IMR-90 (cell line): ENCODE measurements at regions not wholly inside any gene's neighbourhood (a gene's known extent, or its start where the extent isn't known, plus 50 kb on each side); places are given as distances from the start of the nearest gene placed in this dataset.
A peak's percentile ranks its signal among the peaks of the same experiment; 100 is the strongest.

Experiments used
- ATAC-seq: fragments of 200-7000 bp; cut with Tn5 transposase; 2 replicates; pipeline ENCODE4 v1.9.1; 2020; ENCODE audit warnings: low read depth, mild to moderate bottlenecking, moderate library complexity
- BruUV-seq: library from RNA; stranded (reverse); fragments of 400-500 nt; replicated peaks from 2 replicates; lab custom pipeline; 2021; lab: Mats Ljungman, UMichigan
- CTCF ChIA-PET: fragments of 300-600 bp; formaldehyde crosslinking; extraction: SDS; loops from one replicate; lab custom pipeline; 2021; ENCODE audit warnings: antibody characterized with exemption; lab: Yijun Ruan, JAX
- POLR2A ChIA-PET: fragments of 300-600 bp; sonication (Branson Sonifier 250); formaldehyde crosslinking; loops from one replicate; lab custom pipeline; 2022; ENCODE audit warnings: antibody characterized with exemption; ENCODE audit not compliant: unreplicated experiment; lab: Charles Lee
- DNase-seq: peaks from one replicate; pipeline ENCODE4 v3.0.0; 2013
- H2AFZ ChIP-seq: replicated peaks from 2 replicates; pipeline ENCODE3; 2013; ENCODE audit warnings: low read length, mild to moderate bottlenecking; ENCODE audit not compliant: poor library complexity
- H2AK5ac ChIP-seq: 2 replicates; pipeline ENCODE4 v1.6.1; 2013; ENCODE audit warnings: low read depth, low read length, inconsistent platforms
- H2AK9ac ChIP-seq: replicated peaks from 2 replicates; pipeline ENCODE3; 2013; ENCODE audit warnings: mild to moderate bottlenecking, low read depth, low read length, moderate library complexity; ENCODE audit not compliant: poor library complexity
- H2BK120ac ChIP-seq: 2 replicates; pipeline ENCODE4 v1.6.1; 2013; ENCODE audit warnings: low read depth, low read length, inconsistent platforms
- H2BK15ac ChIP-seq: 3 replicates; pipeline ENCODE4 v1.6.1; 2013; ENCODE audit warnings: low read depth, low read length, inconsistent platforms
- H2BK20ac ChIP-seq: 2 replicates; pipeline ENCODE4 v1.6.1; 2013; ENCODE audit warnings: low read depth, mild to moderate bottlenecking, inconsistent platforms, low read length, moderate library complexity
- H2BK5ac ChIP-seq: 2 replicates; pipeline ENCODE4 v1.6.1; 2013; ENCODE audit warnings: mild to moderate bottlenecking, low read depth, low read length, inconsistent platforms; ENCODE audit not compliant: poor library complexity, severe bottlenecking
- H3K14ac ChIP-seq: replicated peaks from 2 replicates; pipeline ENCODE4 v1.6.1; 2013; ENCODE audit warnings: low read depth, low read length, inconsistent platforms
- H3K18ac ChIP-seq: 2 replicates; pipeline ENCODE4 v1.6.1; 2013; ENCODE audit warnings: low read depth, low read length, control low read depth
- H3K23ac ChIP-seq: 2 replicates; pipeline ENCODE4 v1.6.1; 2013; ENCODE audit warnings: low read depth, low read length, inconsistent platforms
- H3K27ac ChIP-seq: 2 replicates; pipeline ENCODE4 v1.5.1; 2013; ENCODE audit warnings: mild to moderate bottlenecking, control low read depth, low read length; ENCODE audit not compliant: insufficient read depth
- H3K27me3 ChIP-seq: 2 replicates; pipeline ENCODE4 v1.6.1; 2013; ENCODE audit warnings: low read length; ENCODE audit not compliant: control insufficient read depth, insufficient read depth
- H3K36me3 ChIP-seq: 2 replicates; pipeline ENCODE4 v1.6.1; 2013; ENCODE audit warnings: low read length, mixed read lengths; ENCODE audit not compliant: control insufficient read depth, insufficient read depth
- H3K4ac ChIP-seq: 2 replicates; pipeline ENCODE4 v1.6.1; 2013; ENCODE audit warnings: low read depth, low read length, inconsistent platforms
- H3K4me1 ChIP-seq: 2 replicates; pipeline ENCODE4 v1.6.1; 2013; ENCODE audit warnings: low read length, mixed read lengths; ENCODE audit not compliant: control insufficient read depth, insufficient read depth
- H3K4me2 ChIP-seq: 2 replicates; pipeline ENCODE4 v1.6.1; 2013; ENCODE audit warnings: low read depth, mild to moderate bottlenecking, control low read depth, low read length, moderate library complexity
- H3K4me3 ChIP-seq: 2 replicates; pipeline ENCODE4 v1.5.1; 2013; ENCODE audit warnings: low read depth, mild to moderate bottlenecking, control low read depth, low read length, moderate library complexity; ENCODE audit not compliant: insufficient read depth
- H3K56ac ChIP-seq: 2 replicates; pipeline ENCODE4 v1.6.1; 2013; ENCODE audit warnings: low read length, inconsistent platforms; ENCODE audit not compliant: insufficient read depth; ENCODE audit errors: extremely low read depth
- H3K79me1 ChIP-seq, 2 experiments: 2 replicates each; pipeline ENCODE4 v1.6.1; 2013; ENCODE audit warnings: low read length in 2 of 2, inconsistent platforms in 1 of 2, low read depth in 1 of 2
- H3K9ac ChIP-seq: 2 replicates; pipeline ENCODE4 v1.6.1; 2013; ENCODE audit warnings: low read depth, low read length, control low read depth
- H3K9me1 ChIP-seq: 2 replicates; pipeline ENCODE4 v1.6.1; 2013; ENCODE audit warnings: low read length, inconsistent platforms; ENCODE audit not compliant: insufficient read depth
- H3K9me3 ChIP-seq: 2 replicates; pipeline ENCODE4 v1.6.1; 2013; ENCODE audit warnings: low read length; ENCODE audit not compliant: control insufficient read depth, insufficient read depth
- H4K20me1 ChIP-seq: 2 replicates; pipeline ENCODE4 v1.6.1; 2013; ENCODE audit warnings: low read length, inconsistent platforms; ENCODE audit not compliant: insufficient read depth
- H4K5ac ChIP-seq: 2 replicates; pipeline ENCODE4 v1.6.1; 2013; ENCODE audit warnings: mild to moderate bottlenecking, low read depth, low read length, control low read depth
- H4K8ac ChIP-seq, 2 experiments: 2 replicates each; pipeline ENCODE4 v1.6.1; 2013; ENCODE audit warnings: low read depth in 2 of 2, low read length in 2 of 2, control low read depth in 1 of 2, inconsistent platforms in 1 of 2
- H4K91ac ChIP-seq: 2 replicates; pipeline ENCODE4 v1.6.1; 2013; ENCODE audit warnings: low read depth, low read length, inconsistent platforms; ENCODE audit not compliant: insufficient read depth
- CEBPB ChIP-seq: IDR thresholded peaks from 2 replicates; pipeline ENCODE4 v1.6.1; 2012; ENCODE audit warnings: low read depth, low read length, improper control_type of control experiment
- MAFK ChIP-seq: IDR thresholded peaks from 2 replicates; pipeline ENCODE4 v1.6.1; 2012; ENCODE audit warnings: low read depth, low read length, improper control_type of control experiment
- MXI1 ChIP-seq: IDR thresholded peaks from 2 replicates; pipeline ENCODE4 v1.6.1; 2012; ENCODE audit warnings: low read depth, mild to moderate bottlenecking, low read length, moderate library complexity, borderline replicate concordance
- WGBS, 2 experiments: methylation state at CpG; one replicate each; pipeline versions ENCODE4 v1.1.5 to v1.1.7; 2013; ENCODE audit warnings: missing lambda C conversion rate in 2 of 2; ENCODE audit not compliant: insufficient read length in 1 of 2; ENCODE audit errors: extremely low coverage in 2 of 2; 5-methylcytosine and 5-hydroxymethylcytosine counted together
- dilution Hi-C: fragments of 300-500 bp; cut with HindIII; formaldehyde crosslinking; loops from one replicate; pipeline ENCODE4 v1.14.3; 2018; ENCODE audit warnings: low sequenced_read_pairs; ENCODE audit not compliant: unreplicated experiment
- in situ Hi-C: fragments of 300-500 bp; cut with MboI; formaldehyde crosslinking; loops from 3 replicates; pipeline ENCODE4 v1.14.3; 2019; ENCODE audit warnings: low sequenced_read_pairs, inconsistent platforms, mixed read lengths
- intact Hi-C: fragments of 100-400 bp; cut with micrococcal nuclease; formaldehyde crosslinking; loops from 2 replicates; pipeline ENCODE4 v1.10.0; 2022

- H3K4ac ChIP-seq = no peak overlapping the region
- H2BK5ac ChIP-seq = peak overlapping the region; percentile 79
- no peak overlapping the region for H4K5ac ChIP-seq
- no TSS peak for BruUV-seq
- H3K79me1 ChIP-seq = no peaks in the 10 kb centered on the region
- H3K4me2 ChIP-seq = peak overlapping the region; percentile 50
- TF ChIP-seq CEBPB (peak; percentile 95), MXI1 (no peak), MAFK (no peak)
- H2BK120ac ChIP-seq = no peak overlapping the region
- H3K36me3 ChIP-seq = no peaks in the 10 kb centered on the region
- no CpG with 5 or more reads among the region's 3 CpGs for WGBS, 2 experiments
- no peaks in the 10 kb centered on the region for H3K27me3 ChIP-seq
- no peak overlapping the region for H2AK5ac ChIP-seq
- H3K27ac ChIP-seq = peak overlapping the region; percentile 52; the same call in 1 of the 2 replicates
- H2BK15ac ChIP-seq = no peak overlapping the region
- in situ Hi-C loops = no loop called here
- H3K9ac ChIP-seq = no peak overlapping the region
- POLR2A ChIA-PET = no interaction called here
- H4K91ac ChIP-seq = no peak overlapping the region
- dilution Hi-C loops = no loop called here
- peak overlapping the region in 1 of 2 experiments; percentile 12; a peak in 1 of 4 replicates for H4K8ac ChIP-seq
- CTCF ChIA-PET = no interaction called here
- 0 out of 2 replicates have a peak, but pooled peaks cover 1% of the 10 kb centered on the region for H3K4me1 ChIP-seq
- intact Hi-C loops = loop anchor here (10.0 kb wide), 1 partner anchor 105 kb away; no protein-coding TSS in a partner anchor
- no peaks in the 10 kb centered on the region for H4K20me1 ChIP-seq
- H2AK9ac ChIP-seq = no peak overlapping the region
- no peak overlapping the region for H2BK20ac ChIP-seq
- peak overlapping the region; percentile 70 for H3K18ac ChIP-seq
- H3K4me3 ChIP-seq = no peak overlapping the region
- no peak overlapping the region for H3K23ac ChIP-seq
- no peak overlapping the region for H2AFZ ChIP-seq
- no peaks in the 10 kb centered on the region for H3K9me1 ChIP-seq
- H3K9me3 ChIP-seq = no peaks in the 10 kb centered on the region
- no peak overlapping the region for H3K56ac ChIP-seq
- DNase-seq = peak; percentile 62
- H3K14ac ChIP-seq = no peak overlapping the region
- peak; percentile 82 for ATAC-seq
Observed at GRCh38 chr2:52429740-52430139, 1337.9 kb upstream of the CHAC2 start.
